Liver (tissue), 8 donors: ENCODE measurements at regions not wholly inside any gene's neighbourhood (a gene's known extent, or its start where the extent isn't known, plus 50 kb on each side); places are given as distances from the start of the nearest gene placed in this dataset.

ENCODE experiments used
- DNase-seq: peaks from one replicate; pipeline ENCODE4 v3.0.0-alpha.2; 2017; ENCODE audit warnings: low spot score
- H3K27ac ChIP-seq, 2 donors: one replicate each; pipeline ENCODE4 v1.7.0; 2013; ENCODE audit warnings: inconsistent platforms in 2 of 2, low read length in 2 of 2, control low read depth in 1 of 2, low read depth in 1 of 2, mild to moderate bottlenecking in 1 of 2
- H3K27me3 ChIP-seq, 4 donors: one replicate each; pipeline versions ENCODE4 v1.6.1 to v1.7.0; 2013; ENCODE audit warnings: low read length in 3 of 4, inconsistent platforms in 1 of 4, mild to moderate bottlenecking in 1 of 4, moderate library complexity in 1 of 4; ENCODE audit not compliant: control insufficient read depth in 4 of 4, insufficient read depth in 4 of 4
- H3K36me3 ChIP-seq, 4 donors: one replicate each; pipeline versions ENCODE4 v1.6.1 to v1.7.0; 2013; ENCODE audit warnings: low read length in 3 of 4, mild to moderate bottlenecking in 3 of 4, low read depth in 1 of 4, moderate library complexity in 1 of 4; ENCODE audit not compliant: control insufficient read depth in 4 of 4, insufficient read depth in 3 of 4
- H3K4me1 ChIP-seq, 4 donors: one replicate each; pipeline versions ENCODE4 v1.6.1 to v1.7.0; 2013; ENCODE audit warnings: low read length in 3 of 4, mild to moderate bottlenecking in 3 of 4, moderate library complexity in 1 of 4; ENCODE audit not compliant: control insufficient read depth in 4 of 4, insufficient read depth in 4 of 4
- H3K4me3 ChIP-seq, 3 donors: one replicate each; pipeline versions ENCODE4 v1.6.1 to v1.7.0; 2013; ENCODE audit warnings: low read length in 3 of 3, control low read depth in 1 of 3, low read depth in 1 of 3, mild to moderate bottlenecking in 1 of 3
- H3K9ac ChIP-seq, 2 donors: one replicate each; pipeline ENCODE4 v1.7.0; 2013; ENCODE audit warnings: low read length in 2 of 2, mild to moderate bottlenecking in 2 of 2, moderate library complexity in 2 of 2, control low read depth in 1 of 2, low read depth in 1 of 2
- H3K9me3 ChIP-seq, 4 donors: one replicate each; pipeline versions ENCODE4 v1.6.1 to v1.7.0; 2013; ENCODE audit warnings: low read length in 3 of 4; ENCODE audit not compliant: control insufficient read depth in 4 of 4
- ATF3 ChIP-seq: IDR thresholded peaks from 2 replicates; pipeline ENCODE4 v1.6.1; 2016; ENCODE audit warnings: antibody characterized with exemption
- CTCF ChIP-seq: fragments of 150-350 bp; IDR thresholded peaks from 2 replicates; pipeline ENCODE4 v1.5.1; 2017; ENCODE audit warnings: improper control_type of control experiment, low read depth, low read length; ENCODE audit not compliant: missing input control
- FOXA1 ChIP-seq: IDR thresholded peaks from 2 replicates; pipeline ENCODE4 v1.6.1; 2016; ENCODE audit warnings: antibody characterized with exemption
- FOXA2 ChIP-seq: IDR thresholded peaks from 2 replicates; pipeline ENCODE4 v1.6.1; 2016; ENCODE audit warnings: antibody characterized with exemption
- GABPA ChIP-seq, 2 donors: IDR thresholded peaks in 1 of 2; conservative IDR thresholded peaks in 1 of 2; 2 replicates each; pipeline ENCODE4 v1.6.1; 2016; ENCODE audit warnings: antibody characterized with exemption in 2 of 2, mild to moderate bottlenecking in 1 of 2, moderate library complexity in 1 of 2
- HNF4A ChIP-seq, 2 donors: conservative IDR thresholded peaks; 2 replicates each; pipeline ENCODE4 v1.6.1; 2016; ENCODE audit warnings: antibody characterized with exemption in 2 of 2, mild to moderate bottlenecking in 2 of 2
- HNF4G ChIP-seq: IDR thresholded peaks from 2 replicates; pipeline ENCODE4 v1.6.1; 2016; ENCODE audit warnings: antibody characterized with exemption
- JUND ChIP-seq, 2 donors: IDR thresholded peaks; 2 replicates each; pipeline ENCODE4 v1.6.1; 2016; ENCODE audit warnings: antibody characterized with exemption in 2 of 2
- MAX ChIP-seq: IDR thresholded peaks from 2 replicates; pipeline ENCODE4 v1.6.1; 2016; ENCODE audit warnings: antibody characterized with exemption
- NR2F2 ChIP-seq: IDR thresholded peaks from 2 replicates; pipeline ENCODE4 v1.6.1; 2016; ENCODE audit warnings: antibody characterized with exemption
- RAD21 ChIP-seq, 2 donors: IDR thresholded peaks; 2 replicates each; pipeline ENCODE4 v1.6.1; 2016; ENCODE audit warnings: antibody characterized with exemption in 2 of 2, mild to moderate bottlenecking in 2 of 2
- REST ChIP-seq: IDR thresholded peaks from 2 replicates; pipeline ENCODE4 v1.6.1; 2016; ENCODE audit warnings: antibody characterized with exemption, mild to moderate bottlenecking
- RXRA ChIP-seq, 2 donors: IDR thresholded peaks; 2 replicates each; pipeline ENCODE4 v1.6.1; 2017 to 2018; ENCODE audit warnings: antibody characterized with exemption in 2 of 2, mild to moderate bottlenecking in 1 of 2
- SP1 ChIP-seq: IDR thresholded peaks from 2 replicates; pipeline ENCODE4 v1.6.1; 2018; ENCODE audit warnings: antibody characterized with exemption, mild to moderate bottlenecking
- TAF1 ChIP-seq: conservative IDR thresholded peaks from 2 replicates; pipeline ENCODE4 v1.6.1; 2016; ENCODE audit warnings: antibody characterized with exemption, mild to moderate bottlenecking
- YY1 ChIP-seq: IDR thresholded peaks from 2 replicates; pipeline ENCODE4 v1.6.1; 2016; ENCODE audit warnings: antibody characterized with exemption, mild to moderate bottlenecking
- ZBTB33 ChIP-seq: IDR thresholded peaks from 2 replicates; pipeline ENCODE4 v1.6.1; 2016; ENCODE audit warnings: antibody characterized with exemption
- WGBS: extraction: QIAGEN DNeasy Blood & Tissue Kit; methylation state at CpG from one replicate; pipeline ENCODE4 v1.1.7; 2013; 5-methylcytosine and 5-hydroxymethylcytosine counted together
- donor health status: healthy.
- donor health status: healthy.
- donor health status: healthy.
- donor health status: healthy.
- donor health status: healthy.

GRCh38 chr2:60073201-60073600, 480.3 kb downstream of the BCL11A start:
- DNase-seq: no peak
- Histone ChIP-seq H3K27me3 (peaks cover 0 to 2% (median 0%) of the 10 kb centered on the region in 4 donors), H3K27ac (no peak overlapping the region), H3K36me3 (no peaks in the 10 kb centered on the region), H3K4me1 (no peaks in the 10 kb centered on the region), H3K9me3 (no peaks in the 10 kb centered on the region), H3K4me3 (no peak overlapping the region), H3K9ac (no peak overlapping the region)
- 89% methylated on average over 12 of the region's 12 CpGs for WGBS
- TF ChIP-seq GABPA (IDR thresholded peaks at IDR 0.05 in 1 of 2, conservative IDR thresholded peaks at IDR 0.05 in 1 of 2): no peak
- TF ChIP-seq MAX: no peak
- TF ChIP-seq HNF4G: no peak
- no peak for TF ChIP-seq HNF4A (conservative IDR thresholded peaks at IDR 0.05)

GRCh38 chr2:60072609-60073008, 480.8 kb downstream of the BCL11A start:
- Histone ChIP-seq H3K27me3 (peaks cover 0 to 2% (median 0%) of the 10 kb centered on the region in 4 donors), H3K27ac (no peak overlapping the region), H3K9me3 (no peaks in the 10 kb centered on the region), H3K4me1 (no peaks in the 10 kb centered on the region), H3K9ac (no peak overlapping the region), H3K4me3 (no peak overlapping the region), H3K36me3 (no peaks in the 10 kb centered on the region)
- no peak for DNase-seq
- 84% methylated on average over 6 of the region's 6 CpGs for WGBS
- TF ChIP-seq ATF3 (no peak), FOXA1 (no peak), YY1 (no peak), HNF4G (no peak), HNF4A (conservative IDR thresholded peaks at IDR 0.05) (no peak), GABPA (IDR thresholded peaks at IDR 0.05 in 1 of 2, conservative IDR thresholded peaks at IDR 0.05 in 1 of 2) (no peak), MAX (no peak), NR2F2 (no peak), ZBTB33 (no peak), FOXA2 (no peak), RAD21 (IDR thresholded peaks at IDR 0.05) (no peak)

GRCh38 chr2:60071490-60071831, 482.0 kb downstream of the BCL11A start:
- DNase-seq: no peak
- H3K9ac ChIP-seq: no peak overlapping the region
- no peak overlapping the region for H3K27ac ChIP-seq
- H3K4me1 ChIP-seq: no peaks in the 10 kb centered on the region
- no peaks in the 10 kb centered on the region for H3K36me3 ChIP-seq
- no peaks in the 10 kb centered on the region for H3K9me3 ChIP-seq
- 64% methylated on average over 6 of the region's 6 CpGs for WGBS
- peaks cover 0 to 2% (median 0%) of the 10 kb centered on the region in 4 donors for H3K27me3 ChIP-seq
- H3K4me3 ChIP-seq: no peak overlapping the region
- TF ChIP-seq SP1: no peak
- no peak for TF ChIP-seq HNF4A (conservative IDR thresholded peaks at IDR 0.05)
- TF ChIP-seq TAF1: no peak
- no peak for TF ChIP-seq YY1
- TF ChIP-seq JUND (IDR thresholded peaks at IDR 0.05): no peak
- TF ChIP-seq REST: no peak
- TF ChIP-seq ZBTB33: no peak
- no peak for TF ChIP-seq HNF4G
- TF ChIP-seq ATF3: no peak
- no peak for TF ChIP-seq FOXA1
- no peak for TF ChIP-seq FOXA2
- TF ChIP-seq CTCF: no peak
- TF ChIP-seq RAD21 (IDR thresholded peaks at IDR 0.05): no peak
- no peak for TF ChIP-seq RXRA (IDR thresholded peaks at IDR 0.05)
- no peak for TF ChIP-seq GABPA (IDR thresholded peaks at IDR 0.05 in 1 of 2, conservative IDR thresholded peaks at IDR 0.05 in 1 of 2)
